ENCODE measurements at regions not wholly inside any gene's neighbourhood (a gene's known extent, or its start where the extent isn't known, plus 50 kb on each side); places are given as distances from the start of the nearest gene placed in this dataset.

DNA sequence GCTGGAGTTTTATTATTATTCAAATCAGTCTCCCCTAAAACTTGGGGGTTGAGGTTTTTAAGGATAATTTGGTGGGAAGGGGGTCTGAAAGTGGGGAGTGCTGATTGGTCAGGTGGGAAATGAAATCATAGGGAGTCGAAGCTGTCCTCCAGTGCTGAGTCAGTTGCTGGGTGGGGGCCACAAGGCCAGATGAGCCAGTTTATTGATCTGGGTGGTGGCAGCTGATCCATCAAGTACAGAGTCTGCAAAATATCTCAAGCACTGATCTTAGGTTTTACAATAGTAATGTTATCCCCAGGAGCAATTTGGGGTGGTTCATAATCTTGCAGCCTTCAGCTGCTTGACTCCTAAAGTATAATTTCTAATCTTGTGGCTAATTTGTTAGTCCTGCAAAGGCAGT lies 146.0 kb upstream of the SPACA1 start:
- Mint-ChIP-seq H3K27ac (peak overlapping the region; percentile 97), H3K27me3 (ENCODE audit: low read depth, poor library complexity) (peaks cover 6% of the 10 kb centered on the region), H3K4me3 (no peak overlapping the region), H3K36me3 (ENCODE audit: low read depth) (no peaks in the 10 kb centered on the region), H3K9me3 (no peaks in the 10 kb centered on the region), H3K4me1 (peaks cover 57% of the 10 kb centered on the region)
- TF ChIP-seq, protein P1, sequence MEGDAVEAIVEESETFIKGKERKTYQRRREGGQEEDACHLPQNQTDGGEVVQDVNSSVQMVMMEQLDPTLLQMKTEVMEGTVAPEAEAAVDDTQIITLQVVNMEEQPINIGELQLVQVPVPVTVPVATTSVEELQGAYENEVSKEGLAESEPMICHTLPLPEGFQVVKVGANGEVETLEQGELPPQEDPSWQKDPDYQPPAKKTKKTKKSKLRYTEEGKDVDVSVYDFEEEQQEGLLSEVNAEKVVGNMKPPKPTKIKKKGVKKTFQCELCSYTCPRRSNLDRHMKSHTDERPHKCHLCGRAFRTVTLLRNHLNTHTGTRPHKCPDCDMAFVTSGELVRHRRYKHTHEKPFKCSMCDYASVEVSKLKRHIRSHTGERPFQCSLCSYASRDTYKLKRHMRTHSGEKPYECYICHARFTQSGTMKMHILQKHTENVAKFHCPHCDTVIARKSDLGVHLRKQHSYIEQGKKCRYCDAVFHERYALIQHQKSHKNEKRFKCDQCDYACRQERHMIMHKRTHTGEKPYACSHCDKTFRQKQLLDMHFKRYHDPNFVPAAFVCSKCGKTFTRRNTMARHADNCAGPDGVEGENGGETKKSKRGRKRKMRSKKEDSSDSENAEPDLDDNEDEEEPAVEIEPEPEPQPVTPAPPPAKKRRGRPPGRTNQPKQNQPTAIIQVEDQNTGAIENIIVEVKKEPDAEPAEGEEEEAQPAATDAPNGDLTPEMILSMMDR (IDR thresholded peaks at IDR 0.05), result no peak
- no peak for DNase-seq

DNA sequence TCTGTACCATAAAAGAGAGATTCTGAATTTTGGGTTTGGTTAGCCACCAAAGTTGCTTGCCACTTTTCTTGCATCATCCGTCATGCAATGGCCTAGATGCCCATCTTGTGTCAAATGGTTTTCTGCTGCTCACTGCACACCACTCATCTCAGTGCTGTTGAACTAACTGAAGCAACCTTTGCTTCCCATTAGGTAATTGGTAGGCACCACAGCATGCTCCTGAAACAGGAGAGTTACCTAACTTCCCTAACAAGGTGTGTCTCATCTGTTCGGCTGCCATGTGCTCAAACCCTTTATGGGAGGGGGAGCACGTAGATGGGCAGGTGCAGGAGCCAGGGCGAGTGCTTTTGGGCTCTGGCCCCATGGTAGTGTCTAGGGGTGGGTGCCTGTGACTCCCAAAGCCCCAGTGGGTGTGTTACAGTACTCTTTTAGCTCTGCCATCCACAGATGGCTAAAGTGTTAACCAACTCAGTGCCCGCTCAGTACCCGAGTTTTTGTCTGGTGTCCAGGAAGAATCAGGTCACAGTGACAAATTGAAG lies 147.4 kb upstream of the SPACA1 start:
- Mint-ChIP-seq H3K27me3 (ENCODE audit: low read depth, poor library complexity) (peaks cover 4% of the 10 kb centered on the region), H3K36me3 (ENCODE audit: low read depth) (no peaks in the 10 kb centered on the region), H3K9me3 (no peaks in the 10 kb centered on the region), H3K4me3 (no peak overlapping the region), H3K4me1 (peaks cover 43% of the 10 kb centered on the region), H3K27ac (no peak overlapping the region)
- DNase-seq, result no peak
- TF ChIP-seq, protein P1 (IDR thresholded peaks at IDR 0.05), result no peak

DNA sequence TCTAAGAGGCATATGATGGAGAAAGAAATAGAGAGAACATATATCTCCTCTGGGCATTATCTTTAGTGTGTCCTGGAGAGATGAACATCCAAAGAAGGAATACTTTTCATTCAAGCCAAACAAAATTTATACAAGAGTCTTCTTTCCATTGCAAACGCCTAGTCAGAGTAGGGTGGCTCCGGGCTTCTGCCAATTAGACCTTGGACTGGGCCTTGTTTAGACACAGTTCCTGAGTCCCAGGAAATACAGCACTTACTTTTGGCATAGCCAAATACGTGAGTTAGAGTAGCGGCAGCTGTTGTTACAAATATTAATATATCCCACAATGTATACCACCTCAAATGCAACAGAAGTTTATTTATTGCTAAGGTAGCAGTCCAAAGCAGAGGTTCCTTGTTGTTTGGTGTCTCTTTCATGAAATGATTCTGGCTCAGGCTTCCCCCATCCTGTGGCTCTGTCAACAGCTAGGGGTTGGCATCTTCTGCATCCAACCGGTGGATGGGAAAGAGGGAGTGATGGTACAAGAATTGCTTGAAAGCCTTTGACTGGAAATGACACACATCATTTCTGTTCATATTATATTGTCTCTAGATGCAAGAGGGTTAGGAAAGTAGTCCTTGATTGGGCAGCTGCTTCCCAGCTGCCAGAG lies 148.0 kb upstream of the SPACA1 start:
- no peaks in the 10 kb centered on the region for H3K36me3 Mint-ChIP-seq (ENCODE audit: low read depth)
- peaks cover 37% of the 10 kb centered on the region for H3K4me1 Mint-ChIP-seq
- H3K27me3 Mint-ChIP-seq (ENCODE audit: low read depth, poor library complexity), result peaks cover 4% of the 10 kb centered on the region
- DNase-seq, result no peak
- H3K4me3 Mint-ChIP-seq, result no peak overlapping the region
- H3K9me3 Mint-ChIP-seq, result no peaks in the 10 kb centered on the region
- TF ChIP-seq, protein P1 (IDR thresholded peaks at IDR 0.05), result no peak
- no peak overlapping the region for H3K27ac Mint-ChIP-seq

DNA sequence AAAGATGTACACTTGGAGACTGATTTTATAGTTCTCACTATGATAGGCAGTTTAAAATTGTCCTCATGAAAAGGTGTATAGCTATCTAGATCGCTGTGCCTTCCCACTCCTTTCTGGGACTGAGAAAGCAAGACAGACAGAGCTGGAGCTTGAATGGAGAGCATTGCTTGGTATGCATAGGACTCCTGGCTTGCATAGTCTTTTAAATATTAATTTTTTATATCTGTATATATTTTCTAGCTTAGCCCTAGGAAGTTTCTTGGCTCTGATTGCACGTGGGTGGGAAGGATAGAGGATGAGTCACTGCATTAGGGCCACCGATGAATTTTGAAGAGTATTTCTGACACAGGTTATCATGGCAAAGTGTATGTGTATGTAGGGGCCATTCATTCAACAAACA lies 150.0 kb upstream of the SPACA1 start:
- H3K9me3 Mint-ChIP-seq, result no peaks in the 10 kb centered on the region
- no peak for DNase-seq
- no peak overlapping the region for H3K27ac Mint-ChIP-seq
- TF ChIP-seq, protein P1 (IDR thresholded peaks at IDR 0.05), result no peak
- H3K27me3 Mint-ChIP-seq (ENCODE audit: low read depth, poor library complexity), result peaks cover 4% of the 10 kb centered on the region
- H3K36me3 Mint-ChIP-seq (ENCODE audit: low read depth), result no peaks in the 10 kb centered on the region
- H3K4me3 Mint-ChIP-seq, result no peak overlapping the region
- H3K4me1 Mint-ChIP-seq, result peaks cover 17% of the 10 kb centered on the region

DNA sequence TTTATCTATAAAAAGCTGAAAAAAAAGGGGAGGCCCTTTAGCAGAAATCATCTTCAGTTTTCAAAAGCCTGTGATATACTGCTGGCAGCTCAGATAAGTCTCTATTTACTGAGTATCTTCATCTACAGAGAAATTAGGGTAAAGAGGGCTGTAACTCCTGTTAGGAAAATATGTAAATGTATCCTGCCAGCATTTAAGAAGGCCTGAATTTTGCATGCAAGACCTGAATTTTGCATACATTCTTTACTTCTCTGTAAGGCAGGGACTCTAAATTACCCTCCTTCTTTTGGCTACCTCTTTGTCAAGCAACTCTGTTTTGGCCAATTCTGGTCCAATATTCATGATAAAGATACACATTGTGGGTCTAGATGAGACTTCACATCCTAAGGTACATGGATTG lies 150.6 kb upstream of the SPACA1 start:
- Mint-ChIP-seq H3K27me3 (ENCODE audit: low read depth, poor library complexity) (peaks cover 4% of the 10 kb centered on the region), H3K4me1 (peaks cover 11% of the 10 kb centered on the region), H3K9me3 (no peaks in the 10 kb centered on the region), H3K27ac (no peak overlapping the region), H3K4me3 (no peak overlapping the region), H3K36me3 (ENCODE audit: low read depth) (no peaks in the 10 kb centered on the region)
- TF ChIP-seq, protein P1 (IDR thresholded peaks at IDR 0.05), result no peak
- no peak for DNase-seq

DNA sequence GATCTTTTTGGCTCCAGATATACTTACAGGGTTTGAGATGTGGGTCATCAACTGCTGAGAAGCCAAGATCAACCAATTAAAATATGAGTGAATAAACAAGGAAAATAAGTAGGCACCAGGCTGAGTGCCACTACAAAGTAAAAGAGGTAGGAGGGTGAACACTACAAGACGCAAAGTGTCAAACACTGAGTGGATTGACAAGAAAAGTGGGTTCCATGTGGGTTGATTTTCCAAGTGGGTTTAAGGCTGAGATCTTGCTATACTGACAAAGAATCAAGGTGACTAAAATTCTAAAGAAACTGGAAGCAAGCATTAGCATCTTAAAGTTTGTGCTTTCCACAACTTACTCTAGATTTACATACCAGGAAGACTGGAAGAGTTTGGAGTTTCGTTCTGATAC lies 160.4 kb upstream of the SPACA1 start:
- Mint-ChIP-seq H3K27ac (no peak overlapping the region), H3K4me3 (no peak overlapping the region), H3K36me3 (ENCODE audit: low read depth) (peaks cover under 1% of the 10 kb centered on the region), H3K4me1 (peaks cover 18% of the 10 kb centered on the region), H3K27me3 (ENCODE audit: low read depth, poor library complexity) (no peaks in the 10 kb centered on the region), H3K9me3 (peaks cover 16% of the 10 kb centered on the region)
- TF ChIP-seq, protein P1 (IDR thresholded peaks at IDR 0.05), result no peak
- no peak for DNase-seq
